H1 (cell line): ENCODE measurements at regions not wholly inside any gene's neighbourhood (a gene's known extent, or its start where the extent isn't known, plus 50 kb on each side); places are given as distances from the start of the nearest gene placed in this dataset.

Experiments
- ASH2L ChIP-seq: fragments of 200-600, 300-600 bp; sonication (generic); IDR thresholded peaks from one replicate; pipeline ENCODE4 v1.7.1; 2017; ENCODE audit warnings: low read length
- ATF3 ChIP-seq: IDR thresholded peaks from 2 replicates; pipeline ENCODE4 v1.6.1; 2011; ENCODE audit warnings: low read depth, mild to moderate bottlenecking, low read length; ENCODE audit not compliant: insufficient read depth
- CEBPB ChIP-seq: IDR thresholded peaks from 2 replicates; pipeline ENCODE4 v1.6.1; 2012; ENCODE audit warnings: low read depth, low read length
- CHD2 ChIP-seq: IDR thresholded peaks from 2 replicates; pipeline ENCODE4 v1.6.1; 2012; ENCODE audit warnings: low read length, improper control_type of control experiment
- CHD7 ChIP-seq: fragments of 300-600 bp; sonication (generic); IDR thresholded peaks from 2 replicates; pipeline ENCODE4 v1.7.1; 2012; ENCODE audit warnings: low read length, moderate library complexity, mild to moderate bottlenecking, inconsistent platforms; ENCODE audit not compliant: insufficient replicate concordance
- CREB1 ChIP-seq: IDR thresholded peaks from 2 replicates; pipeline ENCODE4 v1.6.1; 2012; ENCODE audit warnings: inconsistent platforms
- POLR2A ChIP-seq, 2 experiments: IDR thresholded peaks; 1 replicate in 1 of 2; 2 replicates in 1 of 2; pipeline ENCODE4 v1.6.1; 2011; ENCODE audit warnings: low read depth in 2 of 2, low read length in 2 of 2, mild to moderate bottlenecking in 2 of 2; ENCODE audit errors: control extremely low read depth in 1 of 2
- SAP30 ChIP-seq: fragments of 300-600 bp; sonication (generic); IDR thresholded peaks from 2 replicates; pipeline ENCODE4 v1.7.1; 2012; ENCODE audit warnings: low read length, moderate library complexity, mild to moderate bottlenecking, inconsistent platforms; ENCODE audit not compliant: insufficient read depth, insufficient replicate concordance
- SUZ12 ChIP-seq: fragments of 200-600 bp; sonication (generic); IDR thresholded peaks from 2 replicates; pipeline ENCODE4 v1.6.1; 2012; ENCODE audit warnings: mild to moderate bottlenecking, inconsistent platforms, low read length, moderate library complexity, mixed read lengths
- TCF12 ChIP-seq: IDR thresholded peaks from 2 replicates; pipeline ENCODE4 v1.6.1; 2011; ENCODE audit warnings: low read depth, mild to moderate bottlenecking, low read length
- TF ChIP-seq, protein P1 (sequence below): IDR thresholded peaks from 2 replicates; pipeline ENCODE4 v1.6.1; 2011; ENCODE audit warnings: low read length, improper control_type of control experiment
- TF ChIP-seq, protein P2 (sequence below): IDR thresholded peaks from 2 replicates; pipeline ENCODE4 v1.6.1; 2012; ENCODE audit warnings: inconsistent platforms

DNA sequence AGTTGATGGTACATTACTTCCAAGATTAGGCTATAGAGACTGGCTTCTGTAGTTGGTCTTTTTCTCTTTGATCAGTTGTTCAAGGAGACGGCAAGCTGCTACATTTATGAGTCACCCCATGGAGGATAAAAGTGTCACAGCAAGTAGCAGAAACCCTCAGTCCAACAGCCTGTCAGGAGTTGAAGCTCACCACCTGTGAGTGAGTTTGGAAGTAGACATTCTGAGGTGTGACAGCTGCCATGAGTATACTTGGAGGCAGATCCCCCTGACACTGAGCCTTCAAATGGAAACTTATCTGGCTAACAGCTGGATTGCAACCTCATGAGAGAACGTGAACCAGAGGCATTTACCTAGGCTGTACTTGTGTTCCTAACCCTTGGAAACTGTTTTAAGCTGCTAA lies 68.0 kb downstream of the CCNG2 start (continued):
- TF ChIP-seq CHD7 (no peak), SAP30 (no peak), ATF3 (no peak), SUZ12 (no peak), CHD2 (no peak), ASH2L (no peak), CEBPB (no peak), CREB1 (no peak), POLR2A (IDR thresholded peaks at IDR 0.05; ENCODE audit: control extremely low read depth in 1 of 2, low read depth in 2 of 2, low read length in 2 of 2) (no peak), TCF12 (no peak)
- TF ChIP-seq, protein P1, sequence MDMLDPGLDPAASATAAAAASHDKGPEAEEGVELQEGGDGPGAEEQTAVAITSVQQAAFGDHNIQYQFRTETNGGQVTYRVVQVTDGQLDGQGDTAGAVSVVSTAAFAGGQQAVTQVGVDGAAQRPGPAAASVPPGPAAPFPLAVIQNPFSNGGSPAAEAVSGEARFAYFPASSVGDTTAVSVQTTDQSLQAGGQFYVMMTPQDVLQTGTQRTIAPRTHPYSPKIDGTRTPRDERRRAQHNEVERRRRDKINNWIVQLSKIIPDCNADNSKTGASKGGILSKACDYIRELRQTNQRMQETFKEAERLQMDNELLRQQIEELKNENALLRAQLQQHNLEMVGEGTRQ, result no peak
- TF ChIP-seq, protein P2, sequence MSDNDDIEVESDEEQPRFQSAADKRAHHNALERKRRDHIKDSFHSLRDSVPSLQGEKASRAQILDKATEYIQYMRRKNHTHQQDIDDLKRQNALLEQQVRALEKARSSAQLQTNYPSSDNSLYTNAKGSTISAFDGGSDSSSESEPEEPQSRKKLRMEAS, result no peak
